Kidney (tissue), 13 donors: ENCODE measurements at regions not wholly inside any gene's neighbourhood (a gene's known extent, or its start where the extent isn't known, plus 50 kb on each side); places are given as distances from the start of the nearest gene placed in this dataset.

Experiments
- DNase-seq, 5 donors: peaks; one replicate each; pipeline ENCODE4 v3.0.0-alpha.2; 2013 to 2020
- FAIRE-seq: peaks from 2 replicates; lab custom pipeline; 2012; peaks lifted over from hg19 to GRCh38; lab: Jason Lieb, UNC
- H3K27ac ChIP-seq, 2 donors: one replicate each; pipeline ENCODE4 v1.7.0; 2013; ENCODE audit warnings: low read depth in 2 of 2, low read length in 2 of 2, inconsistent platforms in 1 of 2
- H3K27me3 ChIP-seq: one replicate; pipeline ENCODE4 v1.7.1; 2013; ENCODE audit warnings: low read length, inconsistent platforms; ENCODE audit not compliant: control insufficient read depth, insufficient read depth
- H3K36me3 ChIP-seq, 3 donors: one replicate each; pipeline versions ENCODE4 v1.7.0 to v1.7.1; 2013; ENCODE audit warnings: low read length in 3 of 3, control low read depth in 1 of 3, inconsistent platforms in 1 of 3; ENCODE audit not compliant: insufficient read depth in 3 of 3, control insufficient read depth in 2 of 3
- H3K4me1 ChIP-seq, 3 donors: one replicate each; pipeline versions ENCODE4 v1.7.0 to v1.7.1; 2013; ENCODE audit warnings: low read length in 3 of 3, inconsistent platforms in 1 of 3, low read depth in 1 of 3; ENCODE audit not compliant: control insufficient read depth in 2 of 3, insufficient read depth in 2 of 3
- H3K4me3 ChIP-seq, 3 donors: one replicate each; pipeline versions ENCODE4 v1.7.0 to v1.8.1; 2013; ENCODE audit warnings: low read length in 3 of 3, control low read depth in 1 of 3, inconsistent platforms in 1 of 3
- H3K9ac ChIP-seq, 3 donors: one replicate each; pipeline versions ENCODE4 v1.7.0 to v1.7.1; 2013; ENCODE audit warnings: low read length in 3 of 3, control low read depth in 1 of 3, inconsistent platforms in 1 of 3
- H3K9me3 ChIP-seq, 3 donors: one replicate each; pipeline versions ENCODE4 v1.7.0 to v1.7.1; 2013; ENCODE audit warnings: low read length in 3 of 3, control low read depth in 1 of 3, inconsistent platforms in 1 of 3; ENCODE audit not compliant: control insufficient read depth in 2 of 3, insufficient read depth in 1 of 3
- CTCF ChIP-seq: IDR thresholded peaks from 3 replicates; pipeline ENCODE4 v1.5.1; 2012; ENCODE audit warnings: mild to moderate bottlenecking, moderate library complexity, borderline replicate concordance; ENCODE audit not compliant: insufficient read depth; ENCODE audit errors: extremely low read depth
- intact Hi-C: fragments of 100-400 bp; cut with DNase I; formaldehyde crosslinking; loops from one replicate; pipeline ENCODE4 v1.11.1; 2022
- donor health status: control.
- donor health status: control.
- donor health status: control.
- donor health status: control.
- donor health status: control.
- donor health status: DM: yes; HTN: yes; CAD: no.
- donor health status: Normal renal cell carcinoma (clear cell type).

- no peak for FAIRE-seq
- TF ChIP-seq CTCF, result no peak
- no peaks in the 10 kb centered on the region for H3K36me3 ChIP-seq
- H3K4me3 ChIP-seq, result no peak overlapping the region
- H3K4me1 ChIP-seq, result no peaks in the 10 kb centered on the region
- no peaks in the 10 kb centered on the region for H3K9me3 ChIP-seq
- no peaks in the 10 kb centered on the region for H3K27me3 ChIP-seq
- H3K9ac ChIP-seq, result no peak overlapping the region
- intact Hi-C loops, result no loop called here
- DNase-seq, result no peak
- no peak overlapping the region for H3K27ac ChIP-seq
Observed at GRCh38 chr5:122723606-122724352, 51.1 kb upstream of the SNX2 start.
